ENCODE measurements at regions not wholly inside any gene's neighbourhood (a gene's known extent, or its start where the extent isn't known, plus 50 kb on each side); places are given as distances from the start of the nearest gene placed in this dataset.

DNA sequence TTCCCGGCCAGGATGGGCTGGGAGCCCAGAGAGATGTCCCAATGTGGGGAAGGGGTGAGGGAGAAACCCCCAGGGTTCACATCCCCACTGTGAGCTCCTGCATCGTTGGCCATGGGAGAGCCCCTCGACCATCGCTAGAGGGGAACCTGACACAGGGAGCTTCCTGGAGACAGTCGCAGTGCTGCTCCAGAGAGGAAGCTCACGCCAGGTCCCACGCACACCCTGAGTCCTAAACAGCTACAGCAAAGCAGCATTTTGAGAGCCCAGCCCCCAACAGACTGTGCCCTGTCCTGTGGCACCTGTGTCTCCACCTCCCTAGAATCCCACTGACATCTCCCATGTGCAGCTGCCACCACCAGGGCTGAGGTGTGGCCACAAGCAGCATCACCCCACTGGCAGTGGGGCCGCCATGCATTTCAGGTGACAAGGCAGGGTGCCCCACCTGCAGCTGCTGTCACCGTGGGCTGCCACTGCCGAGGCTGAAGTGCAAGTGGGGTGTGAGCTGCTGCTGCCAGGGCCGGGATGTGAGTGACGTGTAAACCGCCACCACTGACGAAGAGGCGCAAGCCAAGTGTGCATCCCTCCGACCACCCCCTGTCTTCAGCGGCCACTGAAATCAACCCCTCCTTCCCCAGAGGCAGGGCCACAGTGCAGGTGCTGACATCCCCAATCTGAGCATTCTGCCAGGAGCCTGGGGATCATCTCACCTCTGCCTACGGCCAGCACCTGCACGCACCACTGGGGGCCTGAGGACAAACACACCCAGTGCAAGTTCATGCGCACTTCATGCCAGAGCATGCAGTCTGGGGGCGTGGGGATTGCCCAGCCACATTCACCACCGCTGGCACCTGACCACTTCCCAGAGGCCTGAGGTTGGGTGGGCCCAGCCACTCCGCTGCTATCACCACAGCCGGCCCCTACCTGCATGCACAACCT, 467.7 kb upstream of the SALL3 start:
- H3K27me3 ChIP-seq (ENCODE audit: insufficient read depth, low read depth), result no peaks in the 10 kb centered on the region
- no peaks in the 10 kb centered on the region for H3K36me3 ChIP-seq (ENCODE audit: insufficient read depth)
- no peak overlapping the region for H3K4me3 ChIP-seq (IDR thresholded peaks at IDR 0.05; ENCODE audit: insufficient read depth, low read depth, low read length)
- H4K20me1 ChIP-seq (ENCODE audit: insufficient read depth), result no peaks in the 10 kb centered on the region
- H3K79me2 ChIP-seq (ENCODE audit: insufficient read depth, low read depth), result no peaks in the 10 kb centered on the region
- H3K9ac ChIP-seq, result no peak overlapping the region
- no peaks in the 10 kb centered on the region for H3K4me1 ChIP-seq (ENCODE audit: low read depth, poor library complexity, severe bottlenecking)
- TF ChIP-seq, protein P1, sequence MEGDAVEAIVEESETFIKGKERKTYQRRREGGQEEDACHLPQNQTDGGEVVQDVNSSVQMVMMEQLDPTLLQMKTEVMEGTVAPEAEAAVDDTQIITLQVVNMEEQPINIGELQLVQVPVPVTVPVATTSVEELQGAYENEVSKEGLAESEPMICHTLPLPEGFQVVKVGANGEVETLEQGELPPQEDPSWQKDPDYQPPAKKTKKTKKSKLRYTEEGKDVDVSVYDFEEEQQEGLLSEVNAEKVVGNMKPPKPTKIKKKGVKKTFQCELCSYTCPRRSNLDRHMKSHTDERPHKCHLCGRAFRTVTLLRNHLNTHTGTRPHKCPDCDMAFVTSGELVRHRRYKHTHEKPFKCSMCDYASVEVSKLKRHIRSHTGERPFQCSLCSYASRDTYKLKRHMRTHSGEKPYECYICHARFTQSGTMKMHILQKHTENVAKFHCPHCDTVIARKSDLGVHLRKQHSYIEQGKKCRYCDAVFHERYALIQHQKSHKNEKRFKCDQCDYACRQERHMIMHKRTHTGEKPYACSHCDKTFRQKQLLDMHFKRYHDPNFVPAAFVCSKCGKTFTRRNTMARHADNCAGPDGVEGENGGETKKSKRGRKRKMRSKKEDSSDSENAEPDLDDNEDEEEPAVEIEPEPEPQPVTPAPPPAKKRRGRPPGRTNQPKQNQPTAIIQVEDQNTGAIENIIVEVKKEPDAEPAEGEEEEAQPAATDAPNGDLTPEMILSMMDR (conservative IDR thresholded peaks at IDR 0.05; ENCODE audit: low read depth, low read length), result no peak
- H2AFZ ChIP-seq (ENCODE audit: low read depth), result no peak overlapping the region
- no peak overlapping the region for H3K4me2 ChIP-seq
- no peak overlapping the region for H3K27ac ChIP-seq

DNA sequence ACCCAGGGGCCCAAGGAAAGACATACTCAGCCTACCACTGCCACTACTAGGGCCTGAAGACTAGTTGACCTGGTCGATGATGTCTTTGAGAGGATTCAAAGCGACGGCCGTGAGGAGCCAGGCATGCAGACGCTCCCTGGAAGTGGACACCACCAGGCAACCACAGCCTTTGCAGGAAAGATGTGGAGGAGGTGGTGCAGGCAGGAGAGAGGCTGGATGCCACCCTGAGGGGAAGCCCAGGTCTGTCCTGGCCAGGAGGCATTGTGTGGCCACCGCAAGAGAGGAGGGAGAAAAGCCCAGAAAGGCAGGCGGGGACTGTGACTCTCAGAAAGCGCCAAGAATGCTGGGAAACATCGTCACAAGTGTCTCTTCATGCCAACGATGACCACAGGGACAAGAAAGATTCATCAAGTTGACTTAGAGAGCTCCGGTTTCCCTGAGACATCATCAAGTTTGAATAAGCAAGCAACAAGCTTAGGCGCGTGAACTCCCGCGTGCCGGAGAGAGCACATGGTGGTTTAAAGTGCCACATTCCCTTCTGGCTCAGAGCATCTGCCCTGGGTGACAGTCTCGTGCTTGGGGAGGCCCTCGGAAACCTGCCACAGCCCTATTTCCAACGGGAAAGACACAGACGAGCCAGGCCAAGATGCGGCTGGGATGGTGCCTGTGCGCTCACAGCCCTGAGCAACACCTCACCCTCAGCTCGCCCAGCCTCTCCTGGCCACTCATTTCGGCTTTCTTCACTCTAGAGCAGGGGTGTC, 464.5 kb upstream of the SALL3 start:
- Histone ChIP-seq H3K4me2 (no peak overlapping the region), H3K4me3 (IDR thresholded peaks at IDR 0.05; ENCODE audit: insufficient read depth, low read depth, low read length) (no peak overlapping the region), H3K9ac (no peak overlapping the region), H2AFZ (ENCODE audit: low read depth) (no peak overlapping the region), H4K20me1 (ENCODE audit: insufficient read depth) (no peaks in the 10 kb centered on the region), H3K27ac (no peak overlapping the region), H3K79me2 (ENCODE audit: insufficient read depth, low read depth) (no peaks in the 10 kb centered on the region), H3K36me3 (ENCODE audit: insufficient read depth) (no peaks in the 10 kb centered on the region), H3K4me1 (ENCODE audit: low read depth, poor library complexity, severe bottlenecking) (no peaks in the 10 kb centered on the region), H3K27me3 (ENCODE audit: insufficient read depth, low read depth) (no peaks in the 10 kb centered on the region)
- TF ChIP-seq, protein P1 (conservative IDR thresholded peaks at IDR 0.05; ENCODE audit: low read depth, low read length), result no peak

DNA sequence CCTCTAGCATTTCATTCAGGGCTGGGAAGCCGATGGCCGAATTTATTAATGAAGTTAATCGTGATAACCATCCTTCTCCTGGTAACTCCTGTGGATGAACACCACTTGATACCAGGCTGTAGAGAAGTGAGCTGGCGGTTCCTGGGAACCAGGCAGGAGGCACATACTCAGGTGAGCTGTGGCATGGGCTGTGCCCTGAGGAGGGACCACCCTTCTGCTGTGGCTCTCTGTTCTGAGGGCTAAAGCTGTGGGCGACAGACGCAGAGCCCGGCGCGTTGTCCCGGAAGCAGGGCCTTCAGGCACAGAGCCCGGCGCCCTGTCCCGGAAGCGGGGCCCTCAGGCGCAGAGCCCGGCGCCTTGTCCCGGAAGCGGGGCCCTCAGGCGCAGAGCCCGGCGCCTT, 462.3 kb upstream of the SALL3 start:
- no peaks in the 10 kb centered on the region for H3K36me3 ChIP-seq (ENCODE audit: insufficient read depth)
- TF ChIP-seq, protein P1 (conservative IDR thresholded peaks at IDR 0.05; ENCODE audit: low read depth, low read length), result no peak

DNA sequence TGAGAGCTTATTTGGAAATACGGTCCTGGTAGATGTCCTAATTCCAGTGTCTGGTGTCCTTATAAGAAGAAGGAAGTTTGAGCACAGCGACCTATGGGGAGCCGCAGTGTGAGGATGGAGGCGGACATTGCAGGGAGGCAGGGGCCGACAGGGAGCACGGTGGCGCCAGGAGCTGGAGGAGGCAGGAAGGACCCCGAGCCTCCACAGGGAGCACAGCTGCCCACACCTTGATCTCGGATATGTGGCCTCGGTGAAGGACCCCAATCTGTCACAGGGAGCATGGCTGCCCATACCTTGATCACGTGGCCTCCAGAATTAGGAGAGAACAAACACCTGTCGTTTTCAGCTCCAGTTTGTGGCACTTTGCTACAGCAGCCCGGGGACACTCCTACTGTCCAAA, 461.6 kb upstream of the SALL3 start:
- H3K36me3 ChIP-seq (ENCODE audit: insufficient read depth), result no peaks in the 10 kb centered on the region
- no peak overlapping the region for H3K4me3 ChIP-seq (IDR thresholded peaks at IDR 0.05; ENCODE audit: insufficient read depth, low read depth, low read length)
- no peaks in the 10 kb centered on the region for H4K20me1 ChIP-seq (ENCODE audit: insufficient read depth)
- no peak overlapping the region for H3K27ac ChIP-seq
- no peak overlapping the region for H3K4me2 ChIP-seq
- no peak overlapping the region for H2AFZ ChIP-seq (ENCODE audit: low read depth)
- H3K4me1 ChIP-seq (ENCODE audit: low read depth, poor library complexity, severe bottlenecking), result no peaks in the 10 kb centered on the region
- TF ChIP-seq, protein P1 (conservative IDR thresholded peaks at IDR 0.05; ENCODE audit: low read depth, low read length), result no peak
- H3K79me2 ChIP-seq (ENCODE audit: insufficient read depth, low read depth), result no peaks in the 10 kb centered on the region
- no peak overlapping the region for H3K9ac ChIP-seq
- no peaks in the 10 kb centered on the region for H3K27me3 ChIP-seq (ENCODE audit: insufficient read depth, low read depth)

More for the DNA sequence above, 462.3 kb upstream of the SALL3 start:
- Histone ChIP-seq H3K79me2 (ENCODE audit: insufficient read depth, low read depth) (no peaks in the 10 kb centered on the region), H3K27ac (no peak overlapping the region), H4K20me1 (ENCODE audit: insufficient read depth) (no peaks in the 10 kb centered on the region), H3K4me1 (ENCODE audit: low read depth, poor library complexity, severe bottlenecking) (no peaks in the 10 kb centered on the region), H2AFZ (ENCODE audit: low read depth) (no peak overlapping the region), H3K9ac (no peak overlapping the region), H3K27me3 (ENCODE audit: insufficient read depth, low read depth) (no peaks in the 10 kb centered on the region), H3K4me3 (IDR thresholded peaks at IDR 0.05; ENCODE audit: insufficient read depth, low read depth, low read length) (no peak overlapping the region), H3K4me2 (no peak overlapping the region)

Data from KMS-11 (cell line).